SK-N-SH (cell line): ENCODE measurements at regions not wholly inside any gene's neighbourhood (a gene's known extent, or its start where the extent isn't known, plus 50 kb on each side); places are given as distances from the start of the nearest gene placed in this dataset.

ENCODE experiments used
- CTCF ChIA-PET: fragments of 300-600, 350-600 bp; formaldehyde crosslinking; extraction: SDS; loops from one replicate; lab custom pipeline; 2021; lab: Yijun Ruan, JAX
- POLR2A ChIA-PET: fragments of 350-600 bp; sonication (Branson Sonifier 250); formaldehyde crosslinking; extraction: SDS; loops from one replicate; lab custom pipeline; 2020; ENCODE audit warnings: antibody characterized with exemption, inconsistent platforms; lab: Yijun Ruan, JAX
- DNase-seq: peaks from one replicate; pipeline ENCODE4 v3.0.0; 2012
- H2AFZ ChIP-seq: fragments of 200-600 bp; sonication (generic); 2 replicates; pipeline ENCODE4 v1.8.1; 2016; ENCODE audit warnings: antibody characterized with exemption, mild to moderate bottlenecking, low read depth
- H3F3A ChIP-seq: fragments of 200-600 bp; sonication (generic); replicated peaks from 2 replicates; pipeline ENCODE3; 2016; ENCODE audit warnings: antibody characterized with exemption, mild to moderate bottlenecking; ENCODE audit not compliant: insufficient read depth
- H3K27ac ChIP-seq, 2 experiments: fragments of 200-500 bp in 1 of 2; fragments of 200-600 bp in 1 of 2; sonication (Bioruptor generic) in 1 of 2; sonication (generic), shearing (Covaris generic) in 1 of 2; 2 replicates each; pipeline versions ENCODE4 v1.5.1 to v1.6.1; 2014 to 2016; ENCODE audit warnings: low read depth in 2 of 2, inconsistent platforms in 1 of 2, low read length in 1 of 2, mild to moderate bottlenecking in 1 of 2, mixed read lengths in 1 of 2
- H3K27me3 ChIP-seq: fragments of 200-600 bp; sonication (generic), shearing (Covaris generic); 2 replicates; pipeline ENCODE4 v1.6.1; 2016; ENCODE audit warnings: mixed run types; ENCODE audit not compliant: insufficient read depth
- H3K36me3 ChIP-seq, 2 experiments: fragments of 200-500 bp in 1 of 2; fragments of 200-600 bp in 1 of 2; sonication (Bioruptor generic) in 1 of 2; sonication (generic) in 1 of 2; replicated peaks in 1 of 2; 2 replicates each; pipeline versions ENCODE3 to v1.5.1; 2014 to 2016; ENCODE audit warnings: low read length in 1 of 2, mild to moderate bottlenecking in 1 of 2; ENCODE audit not compliant: insufficient read depth in 2 of 2, control insufficient read depth in 1 of 2
- H3K4me1 ChIP-seq, 2 experiments: fragments of 200-500 bp in 1 of 2; fragments of 200-600 bp in 1 of 2; sonication (Bioruptor generic) in 1 of 2; sonication (generic), shearing (Covaris generic) in 1 of 2; 2 replicates each; pipeline versions ENCODE4 v1.5.1 to v1.6.1; 2014 to 2016; ENCODE audit warnings: low read depth in 1 of 2, low read length in 1 of 2, mixed run types in 1 of 2; ENCODE audit not compliant: insufficient read depth in 2 of 2, control insufficient read depth in 1 of 2
- H3K4me2 ChIP-seq: fragments of 200-600 bp; sonication (generic), shearing (Covaris generic); 2 replicates; pipeline ENCODE4 v1.6.1; 2017; ENCODE audit warnings: mixed run types
- H3K4me3 ChIP-seq, 2 experiments: fragments of 200-500 bp in 1 of 2; fragments of 200-600 bp in 1 of 2; sonication (Bioruptor generic) in 1 of 2; sonication (generic), shearing (Covaris generic) in 1 of 2; 2 replicates each; pipeline versions ENCODE4 v1.5.1 to v1.8.1; 2014 to 2016; ENCODE audit warnings: low read depth in 2 of 2, inconsistent platforms in 1 of 2, low read length in 1 of 2, mild to moderate bottlenecking in 1 of 2, mixed read lengths in 1 of 2, moderate library complexity in 1 of 2
- H3K79me2 ChIP-seq: fragments of 200-600 bp; sonication (generic); 2 replicates; pipeline ENCODE4 v1.8.1; 2017; ENCODE audit warnings: mild to moderate bottlenecking; ENCODE audit not compliant: insufficient read depth
- H3K9ac ChIP-seq: fragments of 200-600 bp; sonication (generic); 2 replicates; pipeline ENCODE4 v1.6.1; 2017; ENCODE audit warnings: mixed run types
- H3K9me2 ChIP-seq: fragments of 200-600 bp; sonication (generic); 2 replicates; pipeline ENCODE4 v1.6.1; 2017; ENCODE audit warnings: mixed run types
- H3K9me3 ChIP-seq: fragments of 200-600 bp; sonication (generic); 2 replicates; pipeline ENCODE4 v1.6.1; 2017; ENCODE audit warnings: mixed run types, mild to moderate bottlenecking, moderate library complexity
- H4K20me1 ChIP-seq: fragments of 200-600 bp; sonication (generic); 2 replicates; pipeline ENCODE4 v1.6.1; 2017; ENCODE audit warnings: mild to moderate bottlenecking, mixed run types; ENCODE audit not compliant: insufficient read depth
- CHD2 ChIP-seq: fragments of 150-350 bp; IDR thresholded peaks from 2 replicates; pipeline ENCODE4 v1.6.1; 2018; ENCODE audit warnings: low read length; ENCODE audit not compliant: partially characterized antibody
- ELF1 ChIP-seq: IDR thresholded peaks from 2 replicates; pipeline ENCODE4 v1.4.0; 2012
- EP300 ChIP-seq, 2 experiments: IDR thresholded peaks; 2 replicates each; pipeline versions ENCODE4 v1.4.0 to v1.6.1; 2012; ENCODE audit warnings: borderline replicate concordance in 1 of 2, low read depth in 1 of 2, low read length in 1 of 2
- FOXJ3 ChIP-seq: sonication (generic); formaldehyde crosslinking; IDR thresholded peaks from 2 replicates; pipeline ENCODE4 v1.5.1; 2020; ENCODE audit warnings: mild to moderate bottlenecking, missing genetic modification reagents
- FOXM1 ChIP-seq: IDR thresholded peaks from 2 replicates; pipeline ENCODE4 v1.4.0; 2012; ENCODE audit warnings: low read depth, mild to moderate bottlenecking
- GABPA ChIP-seq: IDR thresholded peaks from 2 replicates; pipeline ENCODE4 v1.4.0; 2012; ENCODE audit warnings: low read depth, mild to moderate bottlenecking
- GATA2 ChIP-seq: sonication (generic); formaldehyde crosslinking; IDR thresholded peaks from 2 replicates; pipeline ENCODE4 v1.5.0; 2020; ENCODE audit warnings: mild to moderate bottlenecking, missing genetic modification reagents
- MEF2A ChIP-seq: IDR thresholded peaks from 2 replicates; pipeline ENCODE4 v1.4.0; 2012; ENCODE audit warnings: low read depth, borderline replicate concordance
- MXI1 ChIP-seq: IDR thresholded peaks from 2 replicates; pipeline ENCODE4 v1.6.1; 2012; ENCODE audit warnings: mild to moderate bottlenecking, low read depth, low read length, improper control_type of control experiment
- RAD21 ChIP-seq: IDR thresholded peaks from 2 replicates; pipeline ENCODE4 v1.6.1; 2012; ENCODE audit warnings: mild to moderate bottlenecking, low read length
- RCOR1 ChIP-seq: fragments of 150-350 bp; IDR thresholded peaks from 2 replicates; pipeline ENCODE4 v1.6.1; 2017; ENCODE audit warnings: antibody characterized with exemption, low read length
- RFX5 ChIP-seq: IDR thresholded peaks from 2 replicates; pipeline ENCODE4 v1.6.1; 2012; ENCODE audit warnings: mild to moderate bottlenecking, improper control_type of control experiment, low read length
- RXRA ChIP-seq: IDR thresholded peaks from 2 replicates; pipeline ENCODE4 v1.4.0; 2012; ENCODE audit warnings: low read depth, mild to moderate bottlenecking, borderline replicate concordance
- SMC3 ChIP-seq: IDR thresholded peaks from 2 replicates; pipeline ENCODE4 v1.6.1; 2012; ENCODE audit warnings: low read depth, low read length, improper control_type of control experiment
- TAF1 ChIP-seq: IDR thresholded peaks from 2 replicates; pipeline ENCODE4 v1.6.1; 2012; ENCODE audit warnings: low read depth, mild to moderate bottlenecking, low read length, moderate library complexity, borderline replicate concordance
- TF ChIP-seq, protein P1 (sequence below): IDR thresholded peaks from 2 replicates; pipeline ENCODE4 v1.4.0; 2012; ENCODE audit warnings: low read depth, borderline replicate concordance
- TF ChIP-seq, protein P2 (sequence below): fragments of 150-350 bp; IDR thresholded peaks from 2 replicates; pipeline ENCODE4 v1.6.1; 2016; ENCODE audit warnings: mild to moderate bottlenecking, low read depth, low read length
- TF ChIP-seq, protein P3 (sequence below): IDR thresholded peaks from 2 replicates; pipeline ENCODE4 v1.6.1; 2012; ENCODE audit warnings: mild to moderate bottlenecking, low read depth, low read length, moderate library complexity
- TF ChIP-seq, protein P4 (sequence below): IDR thresholded peaks from 2 replicates; pipeline ENCODE4; 2012

DNA sequence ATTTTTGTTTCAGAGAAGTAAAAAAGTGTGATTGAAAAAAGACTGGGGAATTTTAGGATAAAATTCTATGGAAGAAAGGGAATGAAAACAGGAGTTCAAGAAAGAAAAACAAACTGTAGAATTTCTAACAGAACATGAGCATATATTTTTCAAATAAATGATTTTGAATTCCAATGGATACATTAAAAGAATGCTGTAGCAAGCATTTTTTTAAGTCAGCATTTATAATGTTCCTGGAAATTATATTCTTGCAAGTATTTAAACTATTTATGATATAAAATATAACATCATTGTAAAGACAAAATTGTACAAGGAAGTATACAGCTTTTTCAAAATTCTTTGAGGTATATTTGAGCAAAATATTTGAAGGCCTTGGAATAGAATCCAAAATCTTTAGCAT, 450.7 kb downstream of the AEBP2 start:
- no peak overlapping the region for H2AFZ ChIP-seq
- H3K9ac ChIP-seq = no peak overlapping the region
- H3K4me3 ChIP-seq = no peak overlapping the region
- POLR2A ChIA-PET = no interaction called here
- no peaks in the 10 kb centered on the region for H3K9me2 ChIP-seq
- TF ChIP-seq GABPA (no peak), RFX5 (no peak), FOXJ3 (CRISPR knock-in tag) (no peak), CHD2 (no peak), GATA2 (CRISPR knock-in tag) (no peak), EP300 (IDR thresholded peaks at IDR 0.05; ENCODE audit: borderline replicate concordance in 1 of 2, low read depth in 1 of 2, low read length in 1 of 2) (no peak), SMC3 (no peak), RCOR1 (no peak), MEF2A (no peak), ELF1 (no peak), RXRA (no peak), RAD21 (no peak), MXI1 (no peak), FOXM1 (no peak), TAF1 (no peak)
- TF ChIP-seq, protein P1, sequence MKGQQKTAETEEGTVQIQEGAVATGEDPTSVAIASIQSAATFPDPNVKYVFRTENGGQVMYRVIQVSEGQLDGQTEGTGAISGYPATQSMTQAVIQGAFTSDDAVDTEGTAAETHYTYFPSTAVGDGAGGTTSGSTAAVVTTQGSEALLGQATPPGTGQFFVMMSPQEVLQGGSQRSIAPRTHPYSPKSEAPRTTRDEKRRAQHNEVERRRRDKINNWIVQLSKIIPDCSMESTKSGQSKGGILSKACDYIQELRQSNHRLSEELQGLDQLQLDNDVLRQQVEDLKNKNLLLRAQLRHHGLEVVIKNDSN = no peak
- TF ChIP-seq, protein P2, sequence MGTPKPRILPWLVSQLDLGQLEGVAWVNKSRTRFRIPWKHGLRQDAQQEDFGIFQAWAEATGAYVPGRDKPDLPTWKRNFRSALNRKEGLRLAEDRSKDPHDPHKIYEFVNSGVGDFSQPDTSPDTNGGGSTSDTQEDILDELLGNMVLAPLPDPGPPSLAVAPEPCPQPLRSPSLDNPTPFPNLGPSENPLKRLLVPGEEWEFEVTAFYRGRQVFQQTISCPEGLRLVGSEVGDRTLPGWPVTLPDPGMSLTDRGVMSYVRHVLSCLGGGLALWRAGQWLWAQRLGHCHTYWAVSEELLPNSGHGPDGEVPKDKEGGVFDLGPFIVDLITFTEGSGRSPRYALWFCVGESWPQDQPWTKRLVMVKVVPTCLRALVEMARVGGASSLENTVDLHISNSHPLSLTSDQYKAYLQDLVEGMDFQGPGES = no peak
- TF ChIP-seq, protein P3, sequence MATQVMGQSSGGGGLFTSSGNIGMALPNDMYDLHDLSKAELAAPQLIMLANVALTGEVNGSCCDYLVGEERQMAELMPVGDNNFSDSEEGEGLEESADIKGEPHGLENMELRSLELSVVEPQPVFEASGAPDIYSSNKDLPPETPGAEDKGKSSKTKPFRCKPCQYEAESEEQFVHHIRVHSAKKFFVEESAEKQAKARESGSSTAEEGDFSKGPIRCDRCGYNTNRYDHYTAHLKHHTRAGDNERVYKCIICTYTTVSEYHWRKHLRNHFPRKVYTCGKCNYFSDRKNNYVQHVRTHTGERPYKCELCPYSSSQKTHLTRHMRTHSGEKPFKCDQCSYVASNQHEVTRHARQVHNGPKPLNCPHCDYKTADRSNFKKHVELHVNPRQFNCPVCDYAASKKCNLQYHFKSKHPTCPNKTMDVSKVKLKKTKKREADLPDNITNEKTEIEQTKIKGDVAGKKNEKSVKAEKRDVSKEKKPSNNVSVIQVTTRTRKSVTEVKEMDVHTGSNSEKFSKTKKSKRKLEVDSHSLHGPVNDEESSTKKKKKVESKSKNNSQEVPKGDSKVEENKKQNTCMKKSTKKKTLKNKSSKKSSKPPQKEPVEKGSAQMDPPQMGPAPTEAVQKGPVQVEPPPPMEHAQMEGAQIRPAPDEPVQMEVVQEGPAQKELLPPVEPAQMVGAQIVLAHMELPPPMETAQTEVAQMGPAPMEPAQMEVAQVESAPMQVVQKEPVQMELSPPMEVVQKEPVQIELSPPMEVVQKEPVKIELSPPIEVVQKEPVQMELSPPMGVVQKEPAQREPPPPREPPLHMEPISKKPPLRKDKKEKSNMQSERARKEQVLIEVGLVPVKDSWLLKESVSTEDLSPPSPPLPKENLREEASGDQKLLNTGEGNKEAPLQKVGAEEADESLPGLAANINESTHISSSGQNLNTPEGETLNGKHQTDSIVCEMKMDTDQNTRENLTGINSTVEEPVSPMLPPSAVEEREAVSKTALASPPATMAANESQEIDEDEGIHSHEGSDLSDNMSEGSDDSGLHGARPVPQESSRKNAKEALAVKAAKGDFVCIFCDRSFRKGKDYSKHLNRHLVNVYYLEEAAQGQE = no peak
- TF ChIP-seq, protein P4, sequence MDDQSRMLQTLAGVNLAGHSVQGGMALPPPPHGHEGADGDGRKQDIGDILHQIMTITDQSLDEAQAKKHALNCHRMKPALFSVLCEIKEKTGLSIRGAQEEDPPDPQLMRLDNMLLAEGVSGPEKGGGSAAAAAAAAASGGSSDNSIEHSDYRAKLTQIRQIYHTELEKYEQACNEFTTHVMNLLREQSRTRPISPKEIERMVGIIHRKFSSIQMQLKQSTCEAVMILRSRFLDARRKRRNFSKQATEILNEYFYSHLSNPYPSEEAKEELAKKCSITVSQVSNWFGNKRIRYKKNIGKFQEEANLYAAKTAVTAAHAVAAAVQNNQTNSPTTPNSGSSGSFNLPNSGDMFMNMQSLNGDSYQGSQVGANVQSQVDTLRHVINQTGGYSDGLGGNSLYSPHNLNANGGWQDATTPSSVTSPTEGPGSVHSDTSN = no peak
- no peak overlapping the region for H3K4me2 ChIP-seq
- no peaks in the 10 kb centered on the region for H4K20me1 ChIP-seq
- no peak for DNase-seq
- no peaks in the 10 kb centered on the region for H3F3A ChIP-seq
- peaks cover 2 to 3% of the 10 kb centered on the region in 2 experiments; a peak in 2 of 4 replicates for H3K4me1 ChIP-seq
- no peaks in the 10 kb centered on the region for H3K79me2 ChIP-seq
- H3K27me3 ChIP-seq = no peaks in the 10 kb centered on the region
- no peaks in the 10 kb centered on the region for H3K9me3 ChIP-seq
- no peaks in the 10 kb centered on the region for H3K36me3 ChIP-seq
- CTCF ChIA-PET = no interaction called here
- H3K27ac ChIP-seq = no peak overlapping the region
